Neural progenitor cell (in vitro differentiated cells): ENCODE measurements at regions not wholly inside any gene's neighbourhood (a gene's known extent, or its start where the extent isn't known, plus 50 kb on each side); places are given as distances from the start of the nearest gene placed in this dataset.

Experiments used
- CTCF ChIP-seq: fragments of 200-600 bp; sonication (generic); IDR thresholded peaks from 2 replicates; pipeline ENCODE4 v1.5.1; 2017; ENCODE audit warnings: antibody characterized with exemption, mild to moderate bottlenecking
- EZH2 ChIP-seq: fragments of 200-600 bp; sonication (generic); IDR thresholded peaks from 2 replicates; pipeline ENCODE4 v1.6.1; 2017; ENCODE audit warnings: antibody characterized with exemption, mild to moderate bottlenecking, moderate library complexity

- TF ChIP-seq CTCF (no peak), EZH2 (no peak)
These were observed 175.2 kb upstream of the ZC3H12A start for GRCh38 chr1:37299216-37299615.
